DND-41 (cell line): ENCODE measurements at regions not wholly inside any gene's neighbourhood (a gene's known extent, or its start where the extent isn't known, plus 50 kb on each side); places are given as distances from the start of the nearest gene placed in this dataset.

Experiments
- ATAC-seq: fragments of 200-7000 bp; cut with Tn5 transposase; 3 replicates; pipeline ENCODE4 v1.9.1; 2021; ENCODE audit warnings: low read depth; ENCODE audit not compliant: insufficient read depth
- DNase-seq: peaks from one replicate; pipeline ENCODE4 v3.0.0-alpha.2; 2020
- H2AFZ ChIP-seq: 2 replicates; pipeline ENCODE4 v1.6.0; 2012; ENCODE audit warnings: low read depth, low read length
- H3K27ac ChIP-seq: 2 replicates; pipeline ENCODE4 v1.5.1; 2012; ENCODE audit warnings: low read length, inconsistent platforms
- H3K27me3 ChIP-seq: fragments of 200-600 bp; sonication (generic); 2 replicates; pipeline ENCODE4 v1.6.0; 2012; ENCODE audit warnings: low read length, mild to moderate bottlenecking, inconsistent platforms; ENCODE audit not compliant: insufficient read depth, poor library complexity
- H3K36me3 ChIP-seq: 2 replicates; pipeline ENCODE4 v1.5.1; 2012; ENCODE audit warnings: low read length, inconsistent platforms; ENCODE audit not compliant: insufficient read depth
- H3K4me1 ChIP-seq: 2 replicates; pipeline ENCODE4 v1.5.1; 2012; ENCODE audit warnings: mild to moderate bottlenecking, low read length; ENCODE audit not compliant: insufficient read depth
- H3K4me2 ChIP-seq: 2 replicates; pipeline ENCODE4 v1.6.0; 2012; ENCODE audit warnings: mild to moderate bottlenecking, moderate library complexity, low read length, inconsistent platforms; ENCODE audit not compliant: insufficient read depth
- H3K4me3 ChIP-seq, 2 experiments: fragments of 200-600 bp in 1 of 2; shearing (Covaris generic) in 1 of 2; 2 replicates each; pipeline ENCODE4 v1.5.1; 2012 to 2016; ENCODE audit warnings: inconsistent platforms in 2 of 2, low read length in 2 of 2, mild to moderate bottlenecking in 2 of 2, low read depth in 1 of 2, moderate library complexity in 1 of 2
- H3K79me2 ChIP-seq: 2 replicates; pipeline ENCODE4 v1.6.0; 2012; ENCODE audit warnings: low read length, inconsistent platforms; ENCODE audit not compliant: insufficient read depth
- H3K9ac ChIP-seq: 2 replicates; pipeline ENCODE4 v1.6.0; 2012; ENCODE audit warnings: low read depth, mild to moderate bottlenecking, inconsistent platforms, low read length, moderate library complexity
- H3K9me3 ChIP-seq: 2 replicates; pipeline ENCODE4 v1.5.1; 2012; ENCODE audit warnings: low read length, moderate library complexity, mild to moderate bottlenecking, inconsistent platforms; ENCODE audit not compliant: insufficient read depth, severe bottlenecking
- H4K20me1 ChIP-seq: 2 replicates; pipeline ENCODE4 v1.6.0; 2012; ENCODE audit warnings: low read length; ENCODE audit not compliant: insufficient read depth
- EZH2 ChIP-seq: IDR thresholded peaks from 3 replicates; pipeline ENCODE4 v1.6.1; 2012; ENCODE audit warnings: borderline replicate concordance, low read depth, mild to moderate bottlenecking, moderate library complexity, low read length, inconsistent platforms; ENCODE audit not compliant: severe bottlenecking
- TF ChIP-seq, protein P1 (sequence below): IDR thresholded peaks from 2 replicates; pipeline ENCODE4 v1.5.1; 2012; ENCODE audit warnings: borderline replicate concordance, low read length, moderate library complexity, mild to moderate bottlenecking; ENCODE audit not compliant: poor library complexity, severe bottlenecking; ENCODE audit errors: extremely low read depth

DNA sequence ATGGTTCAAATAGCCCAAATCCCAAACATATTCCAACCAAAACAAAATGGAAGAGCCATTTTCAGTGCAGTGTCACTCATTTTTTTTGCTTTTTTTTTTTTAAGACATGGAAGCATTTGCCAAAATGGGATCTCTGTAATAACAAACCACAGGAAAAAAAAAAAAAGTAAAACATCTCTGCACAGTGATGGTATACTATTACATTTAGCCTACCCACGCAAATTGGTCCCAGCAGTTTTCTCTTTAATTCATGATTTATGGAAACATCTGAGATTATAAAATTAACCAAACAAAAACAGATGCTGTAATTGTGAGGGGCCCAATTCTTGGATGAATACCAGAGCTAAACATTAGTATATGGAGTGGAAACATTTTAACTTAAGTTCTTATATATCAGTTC, 566.6 kb downstream of the ZNF608 start:
- H3K9me3 ChIP-seq = no peaks in the 10 kb centered on the region
- no peaks in the 10 kb centered on the region for H3K36me3 ChIP-seq
- ATAC-seq = no peak
- H3K79me2 ChIP-seq = no peaks in the 10 kb centered on the region
- H3K4me1 ChIP-seq = no peaks in the 10 kb centered on the region
- no peaks in the 10 kb centered on the region for H3K27me3 ChIP-seq
- no peak overlapping the region for H3K9ac ChIP-seq
- no peaks in the 10 kb centered on the region for H4K20me1 ChIP-seq
- no peak overlapping the region for H2AFZ ChIP-seq
- no peak for TF ChIP-seq EZH2
- TF ChIP-seq, protein P1, sequence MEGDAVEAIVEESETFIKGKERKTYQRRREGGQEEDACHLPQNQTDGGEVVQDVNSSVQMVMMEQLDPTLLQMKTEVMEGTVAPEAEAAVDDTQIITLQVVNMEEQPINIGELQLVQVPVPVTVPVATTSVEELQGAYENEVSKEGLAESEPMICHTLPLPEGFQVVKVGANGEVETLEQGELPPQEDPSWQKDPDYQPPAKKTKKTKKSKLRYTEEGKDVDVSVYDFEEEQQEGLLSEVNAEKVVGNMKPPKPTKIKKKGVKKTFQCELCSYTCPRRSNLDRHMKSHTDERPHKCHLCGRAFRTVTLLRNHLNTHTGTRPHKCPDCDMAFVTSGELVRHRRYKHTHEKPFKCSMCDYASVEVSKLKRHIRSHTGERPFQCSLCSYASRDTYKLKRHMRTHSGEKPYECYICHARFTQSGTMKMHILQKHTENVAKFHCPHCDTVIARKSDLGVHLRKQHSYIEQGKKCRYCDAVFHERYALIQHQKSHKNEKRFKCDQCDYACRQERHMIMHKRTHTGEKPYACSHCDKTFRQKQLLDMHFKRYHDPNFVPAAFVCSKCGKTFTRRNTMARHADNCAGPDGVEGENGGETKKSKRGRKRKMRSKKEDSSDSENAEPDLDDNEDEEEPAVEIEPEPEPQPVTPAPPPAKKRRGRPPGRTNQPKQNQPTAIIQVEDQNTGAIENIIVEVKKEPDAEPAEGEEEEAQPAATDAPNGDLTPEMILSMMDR = no peak
- DNase-seq = no peak
- H3K4me2 ChIP-seq = no peak overlapping the region
- no peak overlapping the region for H3K4me3 ChIP-seq
- no peak overlapping the region for H3K27ac ChIP-seq

DNA sequence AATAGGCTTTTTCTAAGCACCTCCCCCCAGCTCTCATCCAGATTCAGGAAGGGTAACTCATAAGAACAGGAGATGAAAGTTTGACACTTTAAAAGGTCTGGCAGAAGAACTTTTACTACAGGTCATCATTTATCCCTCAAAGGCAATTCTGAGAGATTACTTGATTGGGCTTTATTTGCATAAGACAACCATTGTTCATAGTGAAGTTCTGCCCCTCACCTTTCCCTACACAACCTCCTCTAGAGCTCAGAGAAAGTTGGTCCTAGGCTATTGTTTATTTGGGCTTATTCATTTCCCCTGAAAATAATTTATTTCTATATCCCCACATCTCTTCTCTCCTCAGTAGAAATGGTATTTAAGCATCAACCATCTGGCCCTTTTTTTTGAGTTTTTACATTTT, 568.4 kb downstream of the ZNF608 start:
- ATAC-seq = no peak
- Histone ChIP-seq H3K4me1 (no peaks in the 10 kb centered on the region), H3K4me2 (no peak overlapping the region)

DNA sequence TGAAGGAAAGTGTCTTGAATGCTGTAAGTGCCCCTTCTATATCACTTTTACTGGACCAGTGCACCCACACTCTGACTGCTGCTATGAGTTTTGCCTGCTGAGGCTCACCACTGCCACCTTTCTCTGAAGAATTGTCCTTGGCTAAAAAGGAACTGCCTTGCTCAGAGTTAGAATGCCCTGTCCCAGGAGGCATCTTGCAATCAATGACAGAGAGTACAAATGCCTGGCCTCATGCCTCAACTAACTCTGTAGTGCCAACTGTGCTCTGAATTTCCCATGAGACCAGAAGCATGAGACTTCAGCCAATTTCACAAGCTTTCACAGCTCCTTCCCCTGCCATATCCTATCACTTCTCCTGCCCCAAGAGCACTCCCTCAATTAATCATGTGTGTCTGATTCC, 569.7 kb downstream of the ZNF608 start:
- no peak for TF ChIP-seq EZH2
- TF ChIP-seq, protein P1 = no peak
- DNase-seq = no peak
- Histone ChIP-seq H3K4me2 (no peak overlapping the region), H3K4me3 (no peak overlapping the region), H4K20me1 (no peaks in the 10 kb centered on the region), H3K27ac (no peak overlapping the region), H3K9ac (no peak overlapping the region), H2AFZ (no peak overlapping the region), H3K9me3 (peaks cover 2% of the 10 kb centered on the region), H3K79me2 (no peaks in the 10 kb centered on the region), H3K4me1 (no peaks in the 10 kb centered on the region), H3K27me3 (no peaks in the 10 kb centered on the region), H3K36me3 (no peaks in the 10 kb centered on the region)
- no peak for ATAC-seq

More for the DNA sequence above, 568.4 kb downstream of the ZNF608 start:
- Histone ChIP-seq H2AFZ (no peak overlapping the region), H3K4me3 (no peak overlapping the region), H3K9ac (no peak overlapping the region), H3K27ac (no peak overlapping the region), H4K20me1 (no peaks in the 10 kb centered on the region), H3K27me3 (no peaks in the 10 kb centered on the region), H3K79me2 (no peaks in the 10 kb centered on the region), H3K9me3 (no peaks in the 10 kb centered on the region), H3K36me3 (no peaks in the 10 kb centered on the region)
- TF ChIP-seq EZH2 = no peak
- TF ChIP-seq, protein P1 = no peak
- no peak for DNase-seq

DNA sequence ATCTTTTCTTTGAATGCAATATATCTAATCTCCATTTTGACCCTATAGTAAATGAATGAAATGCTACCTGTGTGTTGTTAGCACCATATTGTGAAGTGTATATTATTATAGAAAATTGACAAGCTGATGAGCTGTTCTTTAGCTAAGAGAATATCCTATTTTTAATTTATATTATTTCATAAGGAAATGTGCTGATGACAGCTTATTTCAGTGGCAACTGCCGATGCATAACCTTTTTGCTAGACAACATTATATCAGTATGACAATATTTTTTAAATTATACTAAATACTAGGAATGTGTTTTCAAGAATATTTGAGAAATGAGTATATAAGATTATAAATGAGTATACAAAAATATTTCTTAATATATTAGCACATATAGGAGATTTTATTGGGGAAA, 573.1 kb downstream of the ZNF608 start:
- TF ChIP-seq, protein P1 = no peak
- TF ChIP-seq EZH2 = no peak
- Histone ChIP-seq H3K4me3 (no peak overlapping the region), H3K4me2 (no peak overlapping the region), H3K79me2 (no peaks in the 10 kb centered on the region), H3K27ac (no peak overlapping the region), H3K36me3 (no peaks in the 10 kb centered on the region), H3K9me3 (peaks cover 7% of the 10 kb centered on the region), H3K4me1 (no peaks in the 10 kb centered on the region), H2AFZ (no peak overlapping the region), H3K27me3 (no peaks in the 10 kb centered on the region), H4K20me1 (no peaks in the 10 kb centered on the region), H3K9ac (no peak overlapping the region)
- ATAC-seq (no peak), DNase-seq (no peak)
